ENCODE measurements at regions not wholly inside any gene's neighbourhood (a gene's known extent, or its start where the extent isn't known, plus 50 kb on each side); places are given as distances from the start of the nearest gene placed in this dataset.

DNA sequence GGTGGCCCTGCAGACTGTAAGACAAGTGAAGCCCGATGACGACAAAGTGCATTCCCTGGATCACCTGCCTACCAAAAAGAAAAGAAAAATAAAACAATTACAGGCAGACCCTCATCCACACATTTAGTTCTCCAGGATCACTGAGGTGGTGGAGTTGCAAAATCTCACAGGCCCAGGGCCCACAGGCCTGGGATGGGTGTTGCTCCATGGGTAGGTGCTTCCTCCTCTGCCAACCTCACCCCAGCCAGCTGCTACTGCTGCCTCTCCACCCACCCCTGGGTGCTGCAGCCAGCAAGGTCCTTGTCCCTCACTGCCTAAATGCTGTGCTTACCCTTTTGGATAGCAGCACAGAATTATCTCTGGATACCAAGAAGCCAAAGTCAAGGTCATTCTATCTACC, 146.4 kb upstream of the GALNT2 start:
- TF ChIP-seq, protein P1, sequence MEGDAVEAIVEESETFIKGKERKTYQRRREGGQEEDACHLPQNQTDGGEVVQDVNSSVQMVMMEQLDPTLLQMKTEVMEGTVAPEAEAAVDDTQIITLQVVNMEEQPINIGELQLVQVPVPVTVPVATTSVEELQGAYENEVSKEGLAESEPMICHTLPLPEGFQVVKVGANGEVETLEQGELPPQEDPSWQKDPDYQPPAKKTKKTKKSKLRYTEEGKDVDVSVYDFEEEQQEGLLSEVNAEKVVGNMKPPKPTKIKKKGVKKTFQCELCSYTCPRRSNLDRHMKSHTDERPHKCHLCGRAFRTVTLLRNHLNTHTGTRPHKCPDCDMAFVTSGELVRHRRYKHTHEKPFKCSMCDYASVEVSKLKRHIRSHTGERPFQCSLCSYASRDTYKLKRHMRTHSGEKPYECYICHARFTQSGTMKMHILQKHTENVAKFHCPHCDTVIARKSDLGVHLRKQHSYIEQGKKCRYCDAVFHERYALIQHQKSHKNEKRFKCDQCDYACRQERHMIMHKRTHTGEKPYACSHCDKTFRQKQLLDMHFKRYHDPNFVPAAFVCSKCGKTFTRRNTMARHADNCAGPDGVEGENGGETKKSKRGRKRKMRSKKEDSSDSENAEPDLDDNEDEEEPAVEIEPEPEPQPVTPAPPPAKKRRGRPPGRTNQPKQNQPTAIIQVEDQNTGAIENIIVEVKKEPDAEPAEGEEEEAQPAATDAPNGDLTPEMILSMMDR (optimal IDR thresholded peaks at IDR 0.05 in 1 of 3, IDR thresholded peaks at IDR 0.05 in 1 of 3, conservative IDR thresholded peaks at IDR 0.05 in 1 of 3; ENCODE audit: extremely low read depth in 1 of 3, insufficient read depth in 2 of 3, low read length in 3 of 3): no peak
- no peak for TF ChIP-seq EZH2 (IDR thresholded peaks at IDR 0.05; ENCODE audit: low read length)

Data from keratinocyte (primary cell).